GM18499 (cell line): ENCODE measurements at regions not wholly inside any gene's neighbourhood (a gene's known extent, or its start where the extent isn't known, plus 50 kb on each side); places are given as distances from the start of the nearest gene placed in this dataset.
"Not testable (repeated sequence)": the region's sequence is repeated elsewhere in the genome, so short reads cannot be mapped to it uniquely, and the experiment has no call there.

Source experiments
- ATAC-seq: cut with Tn5 transposase; IDR thresholded peaks from one replicate; pipeline ENCODE4 v1.9.1; 2021; ENCODE audit warnings: moderate number of reproducible peaks; ENCODE audit not compliant: insufficient read depth, unreplicated experiment

- ATAC-seq: no peak
Observed at GRCh38 chr11:110347660-110348059, 51.2 kb upstream of the RDX start.

GRCh38 chr11:110349138-110349996 lies 53.0 kb upstream of the RDX start:
- ATAC-seq: peak; percentile 57

GRCh38 chr11:110349997-110350383 lies 53.6 kb upstream of the RDX start:
- not testable (repeated sequence) for ATAC-seq

- ATAC-seq: no peak
Observed at GRCh38 chr11:110355011-110355744, 58.8 kb upstream of the RDX start.

- no peak for ATAC-seq
Observed at GRCh38 chr11:110356762-110357671, 60.6 kb upstream of the RDX start.

- no peak for ATAC-seq
Observed at GRCh38 chr11:110358336-110358735, 61.9 kb upstream of the RDX start.

GRCh38 chr11:110360781-110361408 lies 64.5 kb upstream of the RDX start:
- ATAC-seq: not testable (repeated sequence)

GRCh38 chr11:110362971-110363509 lies 66.6 kb upstream of the RDX start:
- ATAC-seq: no peak

GRCh38 chr11:110366291-110366690 lies 63.5 kb upstream of the FDX1 start:
- no peak for ATAC-seq

- no peak for ATAC-seq
Observed at GRCh38 chr11:110367571-110367970, 62.2 kb upstream of the FDX1 start.

GRCh38 chr11:110371084-110371483 lies 58.7 kb upstream of the FDX1 start:
- no peak for ATAC-seq

GRCh38 chr11:110373051-110373702 lies 56.6 kb upstream of the FDX1 start:
- peak; percentile 95 for ATAC-seq

- no peak for ATAC-seq
Observed at GRCh38 chr11:110374921-110375320, 54.8 kb upstream of the FDX1 start.

GRCh38 chr11:110375351-110375750 lies 54.4 kb upstream of the FDX1 start:
- ATAC-seq: no peak

- no peak for ATAC-seq
Observed at GRCh38 chr11:110376021-110376420, 53.7 kb upstream of the FDX1 start.

GRCh38 chr11:110376711-110377324 lies 52.9 kb upstream of the FDX1 start:
- ATAC-seq: no peak

GRCh38 chr11:110377434-110377833 lies 52.3 kb upstream of the FDX1 start:
- ATAC-seq: no peak

- ATAC-seq: no peak
Observed at GRCh38 chr11:110379261-110379660, 50.5 kb upstream of the FDX1 start.

GRCh38 chr11:110379936-110380335 lies 49.8 kb upstream of the FDX1 start:
- ATAC-seq: no peak
